ENCODE measurements at regions not wholly inside any gene's neighbourhood (a gene's known extent, or its start where the extent isn't known, plus 50 kb on each side); places are given as distances from the start of the nearest gene placed in this dataset.

GRCh38 chr5:101662263-101662662, 633.8 kb downstream of the SLCO4C1 start:
- no peaks in the 10 kb centered on the region for H3K27me3 ChIP-seq (ENCODE audit: insufficient read depth, low read depth, low read length)

GRCh38 chr5:101658433-101658832, 637.7 kb downstream of the SLCO4C1 start:
- H3K36me3 ChIP-seq (ENCODE audit: insufficient read depth, low read length) = no peaks in the 10 kb centered on the region
- no peaks in the 10 kb centered on the region for H3F3A ChIP-seq (ENCODE audit: insufficient read depth, low read length, poor library complexity, severe bottlenecking)
- H3K9ac ChIP-seq (ENCODE audit: low read length) = no peak overlapping the region
- H3K4me3 ChIP-seq (ENCODE audit: low read length) = no peak overlapping the region
- H2AFZ ChIP-seq (ENCODE audit: low read depth, low read length) = no peak overlapping the region
- H3K9me2 ChIP-seq (ENCODE audit: insufficient read depth, low read length) = no peaks in the 10 kb centered on the region
- H3K27me3 ChIP-seq (ENCODE audit: insufficient read depth, low read depth, low read length) = no peaks in the 10 kb centered on the region
- H3K27ac ChIP-seq (ENCODE audit: low read length) = no peak overlapping the region
- no peaks in the 10 kb centered on the region for H3K79me2 ChIP-seq (replicated peaks; ENCODE audit: insufficient read depth, low read length)
- H4K20me1 ChIP-seq (ENCODE audit: insufficient read depth) = no peaks in the 10 kb centered on the region
- TF ChIP-seq MXI1 (conservative IDR thresholded peaks at IDR 0.05; ENCODE audit: poor library complexity, severe bottlenecking) = no peak
- no peak for TF ChIP-seq CTCF (IDR thresholded peaks at IDR 0.05; ENCODE audit: poor library complexity, severe bottlenecking)
- TF ChIP-seq SMC3 (conservative IDR thresholded peaks at IDR 0.05; ENCODE audit: poor library complexity) = no peak
- no peak for TF ChIP-seq POLR2AphosphoS5 (IDR thresholded peaks at IDR 0.05)
- H3K4me2 ChIP-seq (ENCODE audit: low read length) = no peak overlapping the region
- no peaks in the 10 kb centered on the region for H3K9me3 ChIP-seq (ENCODE audit: low read length)

More at GRCh38 chr5:101662263-101662662, 633.8 kb downstream of the SLCO4C1 start:
- no peaks in the 10 kb centered on the region for H3K79me2 ChIP-seq (replicated peaks; ENCODE audit: insufficient read depth, low read length)
- no peak overlapping the region for H3K9ac ChIP-seq (ENCODE audit: low read length)
- no peaks in the 10 kb centered on the region for H3K9me3 ChIP-seq (ENCODE audit: low read length)
- TF ChIP-seq RAD21 (conservative IDR thresholded peaks at IDR 0.05) (no peak), EZH2 (IDR thresholded peaks at IDR 0.05; ENCODE audit: borderline replicate concordance, insufficient read depth, low read length, poor library complexity, severe bottlenecking) (no peak), POLR2AphosphoS5 (IDR thresholded peaks at IDR 0.05) (no peak)
- H4K20me1 ChIP-seq (ENCODE audit: insufficient read depth) = no peaks in the 10 kb centered on the region
- no peak overlapping the region for H2AFZ ChIP-seq (ENCODE audit: low read depth, low read length)
- no peaks in the 10 kb centered on the region for H3K36me3 ChIP-seq (ENCODE audit: insufficient read depth, low read length)
- H3K9me2 ChIP-seq (ENCODE audit: insufficient read depth, low read length) = no peaks in the 10 kb centered on the region
- H3K27ac ChIP-seq (ENCODE audit: low read length) = no peak overlapping the region
- no peak overlapping the region for H3K4me3 ChIP-seq (ENCODE audit: low read length)
- no peak overlapping the region for H3K4me2 ChIP-seq (ENCODE audit: low read length)
- H3F3A ChIP-seq (ENCODE audit: insufficient read depth, low read length, poor library complexity, severe bottlenecking) = no peaks in the 10 kb centered on the region

GRCh38 chr5:101653996-101654395, 642.1 kb downstream of the SLCO4C1 start:
- Histone ChIP-seq H3K9me3 (ENCODE audit: low read length) (no peaks in the 10 kb centered on the region), H3K27me3 (ENCODE audit: insufficient read depth, low read depth, low read length) (no peaks in the 10 kb centered on the region), H4K20me1 (ENCODE audit: insufficient read depth) (no peaks in the 10 kb centered on the region), H2AFZ (ENCODE audit: low read depth, low read length) (no peak overlapping the region), H3K79me2 (replicated peaks; ENCODE audit: insufficient read depth, low read length) (no peaks in the 10 kb centered on the region), H3K4me2 (ENCODE audit: low read length) (no peak overlapping the region), H3F3A (ENCODE audit: insufficient read depth, low read length, poor library complexity, severe bottlenecking) (no peaks in the 10 kb centered on the region), H3K9me2 (ENCODE audit: insufficient read depth, low read length) (no peaks in the 10 kb centered on the region), H3K4me3 (ENCODE audit: low read length) (no peak overlapping the region), H3K9ac (ENCODE audit: low read length) (no peak overlapping the region), H3K27ac (ENCODE audit: low read length) (no peak overlapping the region), H3K36me3 (ENCODE audit: insufficient read depth, low read length) (no peaks in the 10 kb centered on the region)
- TF ChIP-seq TAF1 (IDR thresholded peaks at IDR 0.05; ENCODE audit: low read depth) (no peak), EZH2 (IDR thresholded peaks at IDR 0.05; ENCODE audit: borderline replicate concordance, insufficient read depth, low read length, poor library complexity, severe bottlenecking) (no peak), POLR2AphosphoS5 (IDR thresholded peaks at IDR 0.05) (no peak), SMC3 (conservative IDR thresholded peaks at IDR 0.05; ENCODE audit: poor library complexity) (no peak), RAD21 (conservative IDR thresholded peaks at IDR 0.05) (no peak), REST (IDR thresholded peaks at IDR 0.05; ENCODE audit: borderline replicate concordance) (no peak), CTCF (IDR thresholded peaks at IDR 0.05; ENCODE audit: poor library complexity, severe bottlenecking) (no peak), MXI1 (conservative IDR thresholded peaks at IDR 0.05; ENCODE audit: poor library complexity, severe bottlenecking) (no peak)
